OCI-LY1 (cell line): ENCODE measurements at regions not wholly inside any gene's neighbourhood (a gene's known extent, or its start where the extent isn't known, plus 50 kb on each side); places are given as distances from the start of the nearest gene placed in this dataset.

Source experiments
- H2AFZ ChIP-seq: fragments of 200-600 bp; sonication (generic), shearing (Covaris generic); 2 replicates; pipeline ENCODE4 v1.6.0; 2014; ENCODE audit warnings: antibody characterized with exemption, mild to moderate bottlenecking, low read length
- H3F3A ChIP-seq: fragments of 200-600 bp; sonication (generic), shearing (Covaris generic); 2 replicates; pipeline ENCODE4 v1.6.0; 2014; ENCODE audit warnings: mild to moderate bottlenecking, antibody characterized with exemption, low read length, moderate library complexity; ENCODE audit not compliant: insufficient read depth
- H3K27ac ChIP-seq: fragments of 200-600 bp; sonication (generic); 2 replicates; pipeline ENCODE4 v1.5.1; 2014; ENCODE audit warnings: low read length, mixed run types, mild to moderate bottlenecking, low read depth; ENCODE audit not compliant: poor library complexity, severe bottlenecking
- H3K27me3 ChIP-seq: fragments of 200-600 bp; sonication (generic); 2 replicates; pipeline ENCODE4 v1.6.0; 2014; ENCODE audit warnings: antibody characterized with exemption, mild to moderate bottlenecking, low read length, moderate library complexity; ENCODE audit not compliant: insufficient read depth
- H3K36me3 ChIP-seq: fragments of 200-600 bp; sonication (generic); 2 replicates; pipeline ENCODE4 v1.6.1; 2014; ENCODE audit warnings: mild to moderate bottlenecking, antibody characterized with exemption, low read length, moderate library complexity, mixed read lengths; ENCODE audit not compliant: insufficient read depth
- H3K4me1 ChIP-seq: fragments of 200-600 bp; sonication (generic); 2 replicates; pipeline ENCODE4 v1.5.1; 2014; ENCODE audit warnings: mild to moderate bottlenecking, low read length, moderate library complexity; ENCODE audit not compliant: insufficient read depth, severe bottlenecking
- H3K4me2 ChIP-seq: fragments of 200-600 bp; sonication (generic), shearing (Covaris generic); 2 replicates; pipeline ENCODE4 v1.6.1; 2014; ENCODE audit warnings: low read length
- H3K4me3 ChIP-seq: fragments of 200-600 bp; sonication (generic); 2 replicates; pipeline ENCODE4 v1.5.1; 2014; ENCODE audit warnings: low read length, low read depth, mild to moderate bottlenecking, mixed read lengths; ENCODE audit not compliant: poor library complexity, severe bottlenecking
- H3K79me2 ChIP-seq: fragments of 200-600 bp; shearing (Covaris generic); 2 replicates; pipeline ENCODE4 v1.6.1; 2016; ENCODE audit warnings: mixed run types, low read length, mixed read lengths; ENCODE audit not compliant: insufficient read depth
- H3K9ac ChIP-seq: fragments of 200-600 bp; sonication (generic), shearing (Covaris generic); 2 replicates; pipeline ENCODE4 v1.6.1; 2014; ENCODE audit warnings: mild to moderate bottlenecking, low read length, mixed read lengths
- H3K9me2 ChIP-seq: fragments of 200-600 bp; sonication (generic), shearing (Covaris generic); 2 replicates; pipeline ENCODE4 v1.6.1; 2014; ENCODE audit warnings: low read depth, mild to moderate bottlenecking, low read length, mixed read lengths
- H3K9me3 ChIP-seq: fragments of 200-600 bp; shearing (Covaris generic); 2 replicates; pipeline ENCODE4 v1.6.1; 2014; ENCODE audit warnings: low read length, mixed read lengths
- H4K20me1 ChIP-seq: fragments of 200-600 bp; sonication (generic), shearing (Covaris generic); 2 replicates; pipeline ENCODE4 v1.6.0; 2016; ENCODE audit warnings: mild to moderate bottlenecking, low read length; ENCODE audit not compliant: insufficient read depth
- CTCF ChIP-seq: fragments of 200-600 bp; sonication (generic), shearing (Covaris generic); IDR thresholded peaks from 2 replicates; pipeline ENCODE4 v1.5.1; 2017; ENCODE audit warnings: mild to moderate bottlenecking, antibody characterized with exemption, low read length, moderate library complexity, mixed read lengths
- EZH2 ChIP-seq: fragments of 200-600 bp; sonication (generic), shearing (Covaris generic); IDR thresholded peaks from 2 replicates; pipeline ENCODE4 v1.8.0; 2017; ENCODE audit warnings: borderline replicate concordance, mixed run types, mild to moderate bottlenecking, antibody characterized with exemption, low read length, moderate library complexity, mixed read lengths

- H3K4me1 ChIP-seq = no peaks in the 10 kb centered on the region
- H3F3A ChIP-seq = no peaks in the 10 kb centered on the region
These were observed 112.7 kb upstream of the KIAA1217 start for GRCh38 chr10:24096281-24096680.

GRCh38 chr10:24097751-24098207 is 111.2 kb upstream of the KIAA1217 start:
- no peaks in the 10 kb centered on the region for H4K20me1 ChIP-seq
- no peaks in the 10 kb centered on the region for H3K9me2 ChIP-seq
- no peaks in the 10 kb centered on the region for H3F3A ChIP-seq
- no peak overlapping the region for H3K27ac ChIP-seq
- H3K4me3 ChIP-seq = no peak overlapping the region
- no peaks in the 10 kb centered on the region for H3K36me3 ChIP-seq
- H2AFZ ChIP-seq = no peak overlapping the region
- no peak overlapping the region for H3K9ac ChIP-seq
- no peaks in the 10 kb centered on the region for H3K27me3 ChIP-seq
- H3K4me2 ChIP-seq = no peak overlapping the region
- no peaks in the 10 kb centered on the region for H3K79me2 ChIP-seq
- TF ChIP-seq EZH2 (no peak), CTCF (no peak)
- no peaks in the 10 kb centered on the region for H3K9me3 ChIP-seq
- H3K4me1 ChIP-seq = no peaks in the 10 kb centered on the region

More at GRCh38 chr10:24096281-24096680, 112.7 kb upstream of the KIAA1217 start:
- no peak overlapping the region for H3K4me2 ChIP-seq
- no peaks in the 10 kb centered on the region for H3K9me3 ChIP-seq
- H3K27ac ChIP-seq = no peak overlapping the region
- H4K20me1 ChIP-seq = no peaks in the 10 kb centered on the region
- no peaks in the 10 kb centered on the region for H3K9me2 ChIP-seq
- no peak overlapping the region for H2AFZ ChIP-seq
- TF ChIP-seq CTCF (no peak), EZH2 (no peak)
- no peaks in the 10 kb centered on the region for H3K79me2 ChIP-seq
- no peak overlapping the region for H3K4me3 ChIP-seq
- H3K36me3 ChIP-seq = no peaks in the 10 kb centered on the region
- H3K27me3 ChIP-seq = no peaks in the 10 kb centered on the region
- H3K9ac ChIP-seq = no peak overlapping the region

- Histone ChIP-seq H3K4me3 (no peak overlapping the region), H3K36me3 (no peaks in the 10 kb centered on the region), H4K20me1 (no peaks in the 10 kb centered on the region), H3K27me3 (no peaks in the 10 kb centered on the region), H3F3A (no peaks in the 10 kb centered on the region), H3K9me2 (no peaks in the 10 kb centered on the region), H3K4me2 (no peak overlapping the region), H3K27ac (no peak overlapping the region), H3K9me3 (no peaks in the 10 kb centered on the region), H3K79me2 (no peaks in the 10 kb centered on the region), H3K4me1 (no peaks in the 10 kb centered on the region), H2AFZ (no peak overlapping the region), H3K9ac (no peak overlapping the region)
- TF ChIP-seq CTCF = no peak
- TF ChIP-seq EZH2 = no peak
These were observed 104.0 kb upstream of the KIAA1217 start for GRCh38 chr10:24104895-24105294.
